Right lobe of liver (tissue), 6 donors: ENCODE measurements at regions not wholly inside any gene's neighbourhood (a gene's known extent, or its start where the extent isn't known, plus 50 kb on each side); places are given as distances from the start of the nearest gene placed in this dataset.

Source experiments
- ATAC-seq, 4 donors: fragments of 200-7000 bp; cut with Tn5 transposase; one replicate each; pipeline ENCODE4 v1.9.1; 2020; ENCODE audit warnings: mild to moderate bottlenecking in 4 of 4, moderate library complexity in 4 of 4
- DNase-seq, 3 donors: peaks; one replicate each; pipeline ENCODE4 v3.0.0-alpha.2; 2020
- H3K27ac ChIP-seq, 3 donors: fragments of 200-600 bp; one replicate each; pipeline ENCODE4 v1.8.0; 2022
- H3K27me3 ChIP-seq, 2 donors: fragments of 200-600 bp; one replicate each; pipeline ENCODE4 v1.8.0; 2022
- H3K36me3 ChIP-seq, 4 donors: fragments of 200-600 bp; sonication (generic) in 1 of 4; one replicate each; pipeline versions ENCODE4 v1.5.1 to v1.8.0; 2017 to 2022; ENCODE audit warnings: control low read depth in 1 of 4
- H3K4me1 ChIP-seq, 4 donors: fragments of 200-600 bp; sonication (generic) in 1 of 4; one replicate each; pipeline versions ENCODE4 v1.5.1 to v1.8.0; 2017 to 2022; ENCODE audit warnings: control low read depth in 1 of 4
- H3K4me3 ChIP-seq, 3 donors: fragments of 200-600 bp; one replicate each; pipeline ENCODE4 v1.8.0; 2022
- H3K9me3 ChIP-seq, 4 donors: fragments of 200-600 bp; sonication (generic) in 1 of 4; one replicate each; pipeline versions ENCODE4 v1.5.1 to v1.8.0; 2017 to 2022; ENCODE audit warnings: control low read depth in 1 of 4
- CTCF ChIP-seq, 4 donors: fragments of 200-600 bp in 3 of 4; fragments of 450-650 bp in 1 of 4; IDR thresholded peaks; one replicate each; pipeline versions ENCODE4 v1.5.1 to v1.8.0; 2016 to 2022; ENCODE audit warnings: antibody characterized with exemption in 4 of 4, mild to moderate bottlenecking in 2 of 4
- POLR2A ChIP-seq: fragments of 450-650 bp; IDR thresholded peaks from one replicate; pipeline ENCODE4 v1.6.1; 2017; ENCODE audit warnings: antibody characterized with exemption, mild to moderate bottlenecking
- WGBS: methylation state at CpG from one replicate; pipeline ENCODE4 v1.1.6; 2018; ENCODE audit warnings: low coverage, low lambda C conversion rate; ENCODE audit not compliant: insufficient coverage; ENCODE audit errors: missing lambda C conversion rate; 5-methylcytosine and 5-hydroxymethylcytosine counted together
- intact Hi-C, 2 donors: fragments of 100-400 bp; cut with DNase I; formaldehyde crosslinking; loops; one replicate each; pipeline versions ENCODE4 v1.11.2 to v1.14.1; 2022
- donor health status: DM: no; HTN: yes; CAD: no.
- donor health status: DM: no; HTN: no; CAD: no.
- donor health status: DM: no; HTN: no; CAD: no.
- donor health status: DM: no; HTN: yes; CAD: no.
- donor health status: DM: no; HTN: yes; CAD: no.

GRCh38 chr1:240705579-240705978 lies 93.6 kb upstream of the GREM2 start:
- TF ChIP-seq POLR2A (no peak), CTCF (IDR thresholded peaks at IDR 0.05) (no peak)
- Histone ChIP-seq H3K36me3 (no peaks in the 10 kb centered on the region), H3K9me3 (no peaks in the 10 kb centered on the region), H3K4me1 (no peaks in the 10 kb centered on the region), H3K27me3 (no peaks in the 10 kb centered on the region), H3K27ac (no peak overlapping the region), H3K4me3 (no peak overlapping the region)
- intact Hi-C loops, result no loop called here
- no peak for DNase-seq
- no peak for ATAC-seq
- 41% methylated on average over 3 of the region's 3 CpGs for WGBS

GRCh38 chr1:240701412-240701811 lies 89.5 kb upstream of the GREM2 start:
- Histone ChIP-seq H3K36me3 (no peaks in the 10 kb centered on the region), H3K4me1 (no peaks in the 10 kb centered on the region), H3K4me3 (no peak overlapping the region), H3K9me3 (no peaks in the 10 kb centered on the region), H3K27ac (no peak overlapping the region), H3K27me3 (no peaks in the 10 kb centered on the region)
- DNase-seq, result no peak
- WGBS, result 31% methylated on average over 3 of the region's 5 CpGs
- TF ChIP-seq CTCF (IDR thresholded peaks at IDR 0.05), result no peak
- intact Hi-C loops, result no loop called here
- no peak for ATAC-seq

- TF ChIP-seq CTCF (IDR thresholded peaks at IDR 0.05) (no peak), POLR2A (no peak)
- Histone ChIP-seq H3K27ac (no peak overlapping the region), H3K27me3 (no peaks in the 10 kb centered on the region), H3K36me3 (no peaks in the 10 kb centered on the region), H3K4me1 (no peaks in the 10 kb centered on the region), H3K4me3 (no peak overlapping the region), H3K9me3 (no peaks in the 10 kb centered on the region)
- WGBS, result 78% methylated on average over 4 of the region's 4 CpGs
- no peak for ATAC-seq
- intact Hi-C loops, result loop anchor here in 1 of 2 donors (10.0 kb wide), 1 partner anchor 241 kb away; no protein-coding TSS in a partner anchor
- DNase-seq, result no peak
Observed at GRCh38 chr1:240695416-240695815, 83.5 kb upstream of the GREM2 start.

GRCh38 chr1:240693844-240694243 lies 81.9 kb upstream of the GREM2 start:
- WGBS, result 61% methylated on average over 3 of the region's 3 CpGs

More at GRCh38 chr1:240693844-240694243, 81.9 kb upstream of the GREM2 start:
- H3K27ac ChIP-seq, result no peak overlapping the region
- intact Hi-C loops, result loop anchor here in 1 of 2 donors (10.0 kb wide), 1 partner anchor 239 kb away; no protein-coding TSS in a partner anchor
- DNase-seq (no peak), ATAC-seq (no peak)
- no peaks in the 10 kb centered on the region for H3K9me3 ChIP-seq
- no peak overlapping the region for H3K4me3 ChIP-seq
- TF ChIP-seq CTCF (IDR thresholded peaks at IDR 0.05), result no peak
- no peak for TF ChIP-seq POLR2A
- no peaks in the 10 kb centered on the region for H3K4me1 ChIP-seq
- H3K36me3 ChIP-seq, result no peaks in the 10 kb centered on the region
- no peaks in the 10 kb centered on the region for H3K27me3 ChIP-seq
